ENCODE measurements at regions not wholly inside any gene's neighbourhood (a gene's known extent, or its start where the extent isn't known, plus 50 kb on each side); places are given as distances from the start of the nearest gene placed in this dataset.
"Not testable (repeated sequence)": the region's sequence is repeated elsewhere in the genome, so short reads cannot be mapped to it uniquely, and the experiment has no call there.

DNA sequence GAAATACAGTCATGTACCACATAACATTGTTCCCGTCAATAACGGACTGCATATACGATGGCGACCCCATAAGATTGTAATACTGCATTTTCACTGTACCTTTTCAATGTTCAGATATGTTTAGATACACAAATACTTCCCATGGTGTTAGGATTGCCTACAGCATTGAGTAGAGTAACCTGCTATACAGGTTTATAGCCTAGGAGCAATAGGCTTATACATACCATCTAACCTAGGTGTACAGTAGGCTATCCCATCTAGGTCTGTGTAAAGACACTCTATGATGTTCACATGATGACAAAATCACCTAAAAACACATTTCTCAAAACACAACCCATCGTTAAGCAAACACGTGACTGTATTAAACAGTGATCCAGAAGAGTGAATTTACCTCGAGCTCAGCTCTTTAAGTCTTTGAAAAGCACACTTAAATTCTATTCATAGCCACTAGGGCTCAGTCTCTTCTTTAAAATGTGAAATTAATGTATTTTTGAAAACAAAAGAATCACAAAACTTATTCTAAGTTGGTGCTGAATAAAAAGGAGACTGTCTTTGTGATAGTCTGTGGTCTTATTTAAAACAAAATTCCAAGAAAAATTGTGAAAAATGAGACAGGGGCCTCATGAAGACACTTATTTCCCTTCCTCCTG is 239.1 kb upstream of the ARID2 start:
- DNase-seq (ENCODE audit: low read depth), result no peak

DNA sequence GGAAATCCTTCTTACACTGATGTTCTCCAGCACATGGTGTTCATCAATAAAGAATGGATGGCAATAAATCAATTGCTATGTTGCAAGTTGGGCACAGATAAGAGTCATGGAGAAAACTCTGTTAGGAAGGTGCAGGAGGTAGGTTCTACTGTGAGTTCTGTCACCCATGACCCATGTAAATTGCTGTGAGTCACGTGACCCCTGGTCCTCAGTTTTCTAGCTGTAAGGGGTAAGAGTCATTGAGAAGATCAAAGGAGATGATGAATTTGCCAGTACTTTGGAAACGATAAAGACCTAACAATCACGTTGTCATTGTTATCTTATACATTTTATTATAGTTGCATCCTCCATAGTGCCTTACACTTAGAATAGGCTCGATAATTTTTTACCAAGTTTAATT is 235.2 kb upstream of the ARID2 start:
- DNase-seq (ENCODE audit: low read depth), result no peak

DNA sequence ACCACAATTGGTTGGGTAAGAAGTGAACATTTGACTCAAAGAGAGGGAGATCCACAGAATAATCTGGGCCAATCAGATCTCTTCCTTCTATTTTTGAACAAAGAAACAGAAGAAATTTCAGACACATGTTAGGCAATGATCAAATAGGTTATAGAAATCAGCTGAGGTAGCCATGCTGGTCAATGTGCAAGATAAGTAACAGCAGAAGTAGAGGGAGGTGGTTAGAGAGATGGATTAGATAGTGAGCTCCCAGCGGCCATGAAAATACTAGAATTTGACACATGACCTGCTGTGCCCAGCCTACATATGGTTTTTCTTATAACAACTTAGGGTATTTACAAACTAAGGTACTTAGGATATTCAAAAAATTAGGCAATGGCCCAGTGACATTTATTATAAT is 230.9 kb upstream of the ARID2 start:
- DNase-seq (ENCODE audit: low read depth), result no peak

- DNase-seq (ENCODE audit: low read depth), result no peak
These were observed 226.9 kb upstream of the ARID2 start for GRCh38 chr12:45502481-45503128.

DNA sequence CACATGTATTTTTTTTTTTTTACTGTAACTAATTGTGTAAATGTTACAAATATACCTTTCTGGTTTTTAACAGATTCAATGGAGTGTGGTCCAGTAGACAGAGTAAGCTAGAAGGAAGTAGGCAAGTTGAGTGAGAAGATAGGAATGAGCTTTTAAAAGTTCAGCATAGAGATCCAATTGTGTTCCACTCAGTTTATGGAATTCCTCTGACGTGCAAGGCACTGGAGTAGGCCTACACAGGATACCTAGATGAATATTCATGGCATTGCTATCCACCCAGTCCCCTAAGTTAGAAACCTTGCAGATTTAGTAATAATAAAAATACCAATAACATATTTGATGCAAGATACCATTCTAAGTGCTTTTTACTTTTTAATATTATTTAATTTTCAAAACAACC is 225.6 kb upstream of the ARID2 start:
- no peak for DNase-seq (ENCODE audit: low read depth)

DNA sequence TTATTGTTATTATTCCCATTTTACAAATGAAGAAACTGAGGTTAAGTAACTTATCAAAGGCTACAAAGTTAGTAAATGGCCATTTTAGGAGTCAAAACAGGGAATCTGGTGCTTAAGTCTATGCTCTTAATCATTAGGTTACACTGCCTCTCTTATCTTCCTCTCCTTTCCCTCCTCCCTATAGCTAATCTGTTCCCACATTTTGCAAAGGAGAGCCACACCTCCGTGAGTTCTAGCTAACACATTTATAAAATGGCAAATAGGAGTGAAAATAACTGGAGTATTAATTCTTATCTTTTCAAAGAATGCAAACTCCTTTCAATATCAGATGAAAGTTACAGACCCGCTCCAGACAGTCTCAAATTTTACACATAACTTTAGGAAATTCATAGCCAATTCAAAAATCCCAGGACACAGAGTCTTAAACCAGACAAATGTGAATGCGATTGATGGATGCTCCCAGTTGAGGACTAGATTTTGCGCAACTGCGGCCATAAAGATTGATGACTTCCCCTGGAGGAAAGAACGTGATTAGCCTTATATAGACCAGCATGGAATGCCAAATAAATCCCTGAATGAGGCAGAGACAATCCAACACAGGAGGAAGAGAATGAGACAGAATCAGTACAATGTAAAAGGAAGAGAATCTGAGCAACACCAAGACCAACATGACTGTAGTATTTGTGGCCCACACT is 225.0 kb upstream of the ARID2 start:
- DNase-seq (ENCODE audit: low read depth), result no peak

GRCh38 chr12:45509187-45509586 is 220.3 kb upstream of the ARID2 start:
- no peak for DNase-seq (ENCODE audit: low read depth)

- no peak for DNase-seq (ENCODE audit: low read depth)
These were observed 219.9 kb upstream of the ARID2 start for GRCh38 chr12:45509621-45510020.

GRCh38 chr12:45517381-45517780 is 212.1 kb upstream of the ARID2 start:
- no peak for DNase-seq (ENCODE audit: low read depth)

- no peak for DNase-seq (ENCODE audit: low read depth)
These were observed 210.9 kb upstream of the ARID2 start for GRCh38 chr12:45518291-45519235.

- no peak for DNase-seq (ENCODE audit: low read depth)
These were observed 207.3 kb upstream of the ARID2 start for GRCh38 chr12:45522227-45522626.

DNA sequence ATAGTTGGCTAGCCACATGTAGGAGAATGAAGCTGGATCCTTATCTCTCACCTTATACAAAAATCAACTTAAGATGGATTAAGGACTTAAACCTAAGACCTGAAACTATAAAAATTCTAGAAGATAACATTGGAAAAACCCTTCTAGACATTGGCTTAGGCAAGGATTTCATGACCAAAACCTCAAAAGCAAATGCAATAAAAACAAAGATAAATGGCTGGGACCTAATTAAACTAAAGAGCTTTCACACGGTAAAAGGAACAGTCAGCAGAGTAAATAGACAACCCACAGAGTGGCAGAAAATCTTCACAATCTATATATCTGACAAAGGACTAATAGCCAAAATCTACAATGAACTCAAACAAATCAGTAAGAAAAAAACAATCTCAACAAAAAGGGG is 202.7 kb upstream of the ARID2 start:
- not testable (repeated sequence) for DNase-seq (ENCODE audit: low read depth)

GRCh38 chr12:45532113-45532512 is 197.4 kb upstream of the ARID2 start:
- DNase-seq (ENCODE audit: low read depth), result no peak

DNA sequence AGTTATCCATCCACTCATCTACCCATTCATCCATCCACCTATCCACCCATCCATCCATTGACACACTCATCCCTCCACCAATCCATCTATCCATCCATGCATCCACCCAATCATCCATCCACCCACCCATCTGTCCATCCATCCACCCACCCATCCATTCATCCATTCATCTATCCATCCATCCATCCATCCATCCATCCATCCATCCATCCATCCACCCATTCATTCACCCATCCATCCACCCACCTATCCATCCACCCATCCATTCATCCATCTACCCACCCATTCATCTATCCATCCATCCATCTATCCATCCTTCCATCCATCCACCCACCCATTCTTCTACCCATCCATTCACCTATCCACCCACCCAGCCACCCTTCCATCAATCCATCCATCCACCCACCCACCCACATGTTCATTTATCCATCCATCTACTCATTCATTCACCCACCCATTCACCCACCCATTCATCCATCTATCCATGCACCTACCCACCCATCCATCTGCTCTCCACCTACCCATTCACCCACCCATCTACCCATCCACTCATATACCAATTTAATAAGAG is 193.8 kb upstream of the ARID2 start:
- no peak for DNase-seq (ENCODE audit: low read depth)

DNA sequence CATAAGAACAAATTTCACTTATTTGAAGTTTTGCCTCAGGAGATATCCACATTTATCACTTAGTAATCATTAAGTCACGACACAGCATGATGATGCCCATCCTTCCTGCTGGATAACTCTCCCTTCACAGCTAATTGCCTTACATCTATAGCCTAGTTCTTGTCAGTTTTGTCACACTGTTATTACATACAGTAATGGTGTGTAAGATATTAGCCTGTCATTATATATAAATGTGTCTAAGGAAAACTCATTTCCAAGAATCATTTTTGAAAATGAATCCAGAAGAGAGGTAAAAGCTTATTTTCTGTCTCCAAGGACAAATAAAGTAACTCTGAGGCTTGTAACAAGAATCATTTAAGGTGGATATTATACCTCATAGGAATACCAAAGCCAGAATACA is 193.2 kb upstream of the ARID2 start:
- DNase-seq (ENCODE audit: low read depth), result no peak

DNA sequence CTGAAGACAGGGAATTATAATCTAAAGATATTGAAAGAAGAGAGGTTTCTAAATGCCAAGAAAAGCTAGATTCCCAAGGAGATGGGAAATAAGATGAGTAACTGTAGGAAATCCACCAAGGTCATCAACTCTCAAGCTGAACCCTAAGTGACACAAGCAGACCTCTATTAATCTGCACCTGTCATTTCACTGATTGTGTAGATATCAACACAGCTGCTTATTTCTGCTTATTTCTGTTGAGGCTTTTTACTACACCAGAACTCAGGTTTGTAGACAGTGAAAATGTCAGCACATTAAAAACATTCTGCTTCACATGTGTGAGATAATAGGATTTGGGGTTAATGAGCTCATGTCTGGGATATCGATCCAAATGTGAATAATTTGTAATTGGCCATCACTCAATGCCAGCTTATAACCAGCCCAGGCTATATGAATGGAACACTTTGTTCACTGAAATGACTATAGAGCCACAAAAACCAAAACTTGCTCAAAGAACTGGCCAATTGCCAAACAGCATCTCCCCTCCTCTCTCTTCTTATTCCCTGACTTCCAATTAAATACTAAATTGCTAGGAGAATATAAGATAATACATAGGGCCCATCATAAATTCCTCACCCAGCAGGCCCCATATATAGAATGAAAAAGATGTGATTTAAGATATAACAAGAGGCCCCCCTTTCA is 188.7 kb upstream of the ARID2 start:
- no peak for DNase-seq (ENCODE audit: low read depth)

DNA sequence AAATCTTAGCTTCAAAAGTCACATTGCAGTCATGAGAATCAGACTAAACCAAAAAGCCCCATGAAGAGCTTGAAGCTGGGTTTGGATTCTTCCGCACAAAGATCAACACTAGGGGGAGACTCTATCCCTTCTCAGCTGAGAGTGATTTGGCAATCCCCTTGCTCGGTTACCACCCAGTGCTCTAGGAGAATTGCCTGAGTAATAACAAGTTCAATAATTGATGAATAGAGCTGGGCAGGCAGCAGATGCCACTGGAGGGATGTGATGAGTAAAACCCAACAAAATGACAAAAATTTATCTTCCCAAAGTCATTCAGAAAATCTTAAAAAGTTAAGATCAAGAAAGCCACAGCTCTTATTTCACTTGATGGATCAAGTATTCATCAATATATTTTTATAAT is 185.6 kb upstream of the ARID2 start:
- peak; percentile 4 for DNase-seq (ENCODE audit: low read depth)

GRCh38 chr12:45546545-45546944 is 183.0 kb upstream of the ARID2 start:
- DNase-seq (ENCODE audit: low read depth), result no peak

GRCh38 chr12:45547132-45547531 is 182.4 kb upstream of the ARID2 start:
- DNase-seq (ENCODE audit: low read depth), result no peak

DNA sequence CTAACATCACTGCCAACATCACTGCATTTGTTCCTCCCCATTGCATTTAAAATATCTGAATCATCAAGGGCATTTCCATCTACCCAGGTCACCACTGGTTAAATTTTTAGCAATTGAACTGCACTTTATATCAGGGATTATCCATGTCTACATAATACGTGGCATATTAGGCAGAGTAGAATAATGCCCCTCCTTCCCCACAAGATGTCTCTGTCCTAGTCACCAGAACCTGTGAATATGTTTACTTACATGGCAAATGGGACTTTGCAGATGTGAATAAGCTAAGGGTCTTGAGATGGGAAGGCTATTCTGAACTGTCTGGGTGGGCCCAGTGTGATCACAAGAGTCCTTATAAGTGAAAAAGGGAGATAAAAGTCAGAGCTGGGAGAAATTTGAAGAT is 181.7 kb upstream of the ARID2 start:
- DNase-seq (ENCODE audit: low read depth), result no peak

GRCh38 chr12:45548426-45548825 is 181.1 kb upstream of the ARID2 start:
- no peak for DNase-seq (ENCODE audit: low read depth)
